Esophagus muscularis mucosa (tissue), 4 donors: ENCODE measurements at regions not wholly inside any gene's neighbourhood (a gene's known extent, or its start where the extent isn't known, plus 50 kb on each side); places are given as distances from the start of the nearest gene placed in this dataset.

Experiments used
- CTCF ChIP-seq, 3 experiments: fragments of 200-600 bp in 2 of 3; fragments of 450-650 bp in 1 of 3; sonication (generic) in 2 of 3; IDR thresholded peaks; one replicate each; pipeline ENCODE4 v1.5.1; 2017 to 2019; ENCODE audit warnings: antibody characterized with exemption in 3 of 3, mild to moderate bottlenecking in 2 of 3, moderate library complexity in 1 of 3
- EP300 ChIP-seq: sonication (generic); formaldehyde crosslinking; IDR thresholded peaks from one replicate; pipeline ENCODE4 v1.6.1; 2017; ENCODE audit warnings: antibody characterized with exemption
- POLR2A ChIP-seq: fragments of 450-650 bp; IDR thresholded peaks from one replicate; pipeline ENCODE4 v1.6.1; 2017; ENCODE audit warnings: antibody characterized with exemption, moderate library complexity, mild to moderate bottlenecking, low read depth
- POLR2AphosphoS5 ChIP-seq, 2 donors: sonication (generic); formaldehyde crosslinking; IDR thresholded peaks; one replicate each; pipeline ENCODE4 v1.6.1; 2017; ENCODE audit warnings: antibody characterized with exemption in 2 of 2

GRCh38 chr4:17373666-17374065 is 138.2 kb downstream of the QDPR start:
- TF ChIP-seq EP300 (no peak), CTCF (IDR thresholded peaks at IDR 0.05) (no peak), POLR2AphosphoS5 (IDR thresholded peaks at IDR 0.05) (no peak), POLR2A (no peak)
